ENCODE measurements at regions not wholly inside any gene's neighbourhood (a gene's known extent, or its start where the extent isn't known, plus 50 kb on each side); places are given as distances from the start of the nearest gene placed in this dataset.
"Not testable (repeated sequence)": the region's sequence is repeated elsewhere in the genome, so short reads cannot be mapped to it uniquely, and the experiment has no call there.

DNA sequence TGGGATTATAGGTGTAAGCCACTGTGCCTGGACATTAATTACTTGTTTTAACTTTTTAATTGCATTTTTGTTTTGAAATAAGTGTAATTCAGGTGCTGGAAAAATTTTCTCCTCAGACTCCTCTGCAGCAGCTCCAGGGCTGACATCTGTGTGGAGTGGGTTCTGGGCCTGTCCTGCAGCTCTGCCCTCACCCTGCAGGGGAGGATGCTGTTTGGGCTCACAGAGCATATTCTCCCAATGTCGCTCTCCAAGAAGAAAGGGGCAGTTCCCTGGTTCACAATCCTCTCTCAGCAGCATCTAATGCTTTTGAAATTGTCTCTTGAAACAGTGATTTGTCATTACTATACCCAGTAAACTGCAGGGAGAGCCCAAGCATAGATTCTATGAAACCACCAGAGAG is 995.7 kb downstream of the TMEM121 start:
- TF ChIP-seq POLR2A (IDR thresholded peaks at IDR 0.05); POLR2AphosphoS5 (IDR thresholded peaks at IDR 0.05; ENCODE audit: insufficient read depth in 1 of 2, low read depth in 1 of 2); CTCF (IDR thresholded peaks at IDR 0.05): not testable (repeated sequence)
